Erythroblast (primary cell): ENCODE measurements at regions not wholly inside any gene's neighbourhood (a gene's known extent, or its start where the extent isn't known, plus 50 kb on each side); places are given as distances from the start of the nearest gene placed in this dataset.

Experiments used
- GATA1 ChIP-seq: IDR thresholded peaks from 2 replicates; pipeline ENCODE4 v1.6.1; 2011; ENCODE audit warnings: low read depth, mild to moderate bottlenecking, control low read depth, low read length, moderate library complexity
- POLR2A ChIP-seq: IDR thresholded peaks from 2 replicates; pipeline ENCODE4 v1.6.1; 2011; ENCODE audit warnings: mild to moderate bottlenecking, low read length

DNA sequence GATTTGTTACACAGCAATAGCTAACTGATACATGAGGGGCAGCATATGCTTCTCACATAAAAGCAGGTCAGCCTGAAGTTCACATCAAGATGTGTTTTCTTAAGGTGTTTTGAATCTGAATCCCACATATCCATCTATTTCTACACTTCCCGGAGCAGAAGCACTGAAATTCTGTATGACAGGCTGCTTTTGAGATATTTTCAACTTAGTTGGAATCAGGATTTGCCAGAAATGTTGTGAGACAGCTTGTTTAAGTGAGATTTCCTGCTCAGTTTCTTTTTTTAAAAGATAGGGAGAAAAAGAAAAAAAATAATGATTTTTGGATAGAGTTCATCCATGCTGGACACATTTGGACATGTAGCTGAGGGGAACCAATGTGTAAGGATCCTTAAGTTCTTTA, 501.5 kb upstream of the CELF4 start:
- TF ChIP-seq POLR2A (no peak), GATA1 (no peak)
